ENCODE measurements at regions not wholly inside any gene's neighbourhood (a gene's known extent, or its start where the extent isn't known, plus 50 kb on each side); places are given as distances from the start of the nearest gene placed in this dataset.

- intact Hi-C loops (cut with DNase I, micrococcal nuclease) = no loop called here
- no peak for DNase-seq
- H3K9me3 ChIP-seq = no peaks in the 10 kb centered on the region
- no peak overlapping the region for H3K4me3 ChIP-seq
- ATAC-seq = no peak
- TF ChIP-seq CTCF (IDR thresholded peaks at IDR 0.05) = no peak
- no peaks in the 10 kb centered on the region for H3K36me3 ChIP-seq (ENCODE audit: low read depth)
- no peaks in the 10 kb centered on the region for H3K4me1 ChIP-seq (ENCODE audit: low read depth)
Measured at GRCh38 chr5:6049662-6050061, 328.7 kb downstream of the MED10 start.

GRCh38 chr5:6048746-6049145, 329.6 kb downstream of the MED10 start:
- H3K4me3 ChIP-seq = no peak overlapping the region
- H3K9me3 ChIP-seq = no peaks in the 10 kb centered on the region
- TF ChIP-seq CTCF (IDR thresholded peaks at IDR 0.05) = no peak
- DNase-seq = no peak
- H3K36me3 ChIP-seq (ENCODE audit: low read depth) = no peaks in the 10 kb centered on the region
- intact Hi-C loops (cut with DNase I, micrococcal nuclease) = no loop called here
- no peak for ATAC-seq
- no peaks in the 10 kb centered on the region for H3K4me1 ChIP-seq (ENCODE audit: low read depth)

GRCh38 chr5:6046296-6046967, 331.9 kb downstream of the MED10 start:
- DNase-seq (no peak), ATAC-seq (no peak)
- intact Hi-C loops (cut with DNase I, micrococcal nuclease) = no loop called here

GRCh38 chr5:6043491-6044310, 334.6 kb downstream of the MED10 start:
- DNase-seq = no peak
- Histone ChIP-seq H3K36me3 (ENCODE audit: low read depth) (no peaks in the 10 kb centered on the region), H3K4me1 (ENCODE audit: low read depth) (no peaks in the 10 kb centered on the region), H3K9me3 (no peaks in the 10 kb centered on the region), H3K4me3 (no peak overlapping the region)
- no peak for TF ChIP-seq CTCF (IDR thresholded peaks at IDR 0.05)
- no peak for ATAC-seq
- intact Hi-C loops (cut with DNase I, micrococcal nuclease) = no loop called here

More at GRCh38 chr5:6046296-6046967, 331.9 kb downstream of the MED10 start:
- Histone ChIP-seq H3K9me3 (no peaks in the 10 kb centered on the region), H3K36me3 (ENCODE audit: low read depth) (no peaks in the 10 kb centered on the region), H3K4me3 (no peak overlapping the region), H3K4me1 (ENCODE audit: low read depth) (no peaks in the 10 kb centered on the region)
- no peak for TF ChIP-seq CTCF (IDR thresholded peaks at IDR 0.05)

GRCh38 chr5:6041977-6042550, 336.3 kb downstream of the MED10 start:
- ATAC-seq (no peak), DNase-seq (no peak)
- no peak for TF ChIP-seq CTCF (IDR thresholded peaks at IDR 0.05)
- no peaks in the 10 kb centered on the region for H3K9me3 ChIP-seq
- H3K4me1 ChIP-seq (ENCODE audit: low read depth) = no peaks in the 10 kb centered on the region
- no peaks in the 10 kb centered on the region for H3K36me3 ChIP-seq (ENCODE audit: low read depth)
- no peak overlapping the region for H3K4me3 ChIP-seq
- intact Hi-C loops (cut with DNase I, micrococcal nuclease) = no loop called here

Data from mucosa of descending colon (tissue), 3 donors.